ENCODE measurements at regions not wholly inside any gene's neighbourhood (a gene's known extent, or its start where the extent isn't known, plus 50 kb on each side); places are given as distances from the start of the nearest gene placed in this dataset.

GRCh38 chr17:71864755-71865154 is 256.1 kb upstream of the SOX9 start:
- CTCF ChIA-PET: no interaction called here
- H3K36me3 Mint-ChIP-seq (ENCODE audit: low read depth): no peaks in the 10 kb centered on the region
- intact Hi-C loops (cut with micrococcal nuclease): no loop called here
- POLR2A ChIA-PET: no interaction called here
- no peaks in the 10 kb centered on the region for H3K9me3 Mint-ChIP-seq
- H3K27me3 Mint-ChIP-seq: no peaks in the 10 kb centered on the region
- H3K4me3 Mint-ChIP-seq: no peak overlapping the region
- no peak for TF ChIP-seq CTCF (IDR thresholded peaks at IDR 0.05)
- DNase-seq (no peak), ATAC-seq (no peak)
- no peaks in the 10 kb centered on the region for H3K4me1 Mint-ChIP-seq (ENCODE audit: low read depth)
- no peak overlapping the region for H3K27ac Mint-ChIP-seq

- DNase-seq (no peak), ATAC-seq (no peak)
- H3K27ac Mint-ChIP-seq: no peak overlapping the region
- no peaks in the 10 kb centered on the region for H3K36me3 Mint-ChIP-seq (ENCODE audit: low read depth)
- ChIA-PET POLR2A (no interaction called here), CTCF (no interaction called here)
- no peaks in the 10 kb centered on the region for H3K4me1 Mint-ChIP-seq (ENCODE audit: low read depth)
- H3K27me3 Mint-ChIP-seq: no peaks in the 10 kb centered on the region
- TF ChIP-seq CTCF (IDR thresholded peaks at IDR 0.05): no peak
- H3K4me3 Mint-ChIP-seq: no peak overlapping the region
- intact Hi-C loops (cut with micrococcal nuclease): no loop called here
- no peaks in the 10 kb centered on the region for H3K9me3 Mint-ChIP-seq
Observed at GRCh38 chr17:71866095-71866494, 254.7 kb upstream of the SOX9 start.

- H3K4me1 Mint-ChIP-seq (ENCODE audit: low read depth): no peaks in the 10 kb centered on the region
- ChIA-PET POLR2A (no interaction called here), CTCF (no interaction called here)
- no peak for TF ChIP-seq CTCF (IDR thresholded peaks at IDR 0.05)
- DNase-seq (no peak), ATAC-seq (no peak)
- no peak overlapping the region for H3K27ac Mint-ChIP-seq
- H3K27me3 Mint-ChIP-seq: no peaks in the 10 kb centered on the region
- no peaks in the 10 kb centered on the region for H3K36me3 Mint-ChIP-seq (ENCODE audit: low read depth)
- H3K9me3 Mint-ChIP-seq: no peaks in the 10 kb centered on the region
- intact Hi-C loops (cut with micrococcal nuclease): no loop called here
- no peak overlapping the region for H3K4me3 Mint-ChIP-seq
Observed at GRCh38 chr17:71869293-71869692, 251.5 kb upstream of the SOX9 start.

- Mint-ChIP-seq H3K4me1 (ENCODE audit: low read depth) (no peaks in the 10 kb centered on the region), H3K9me3 (no peaks in the 10 kb centered on the region), H3K36me3 (ENCODE audit: low read depth) (no peaks in the 10 kb centered on the region), H3K27me3 (no peaks in the 10 kb centered on the region), H3K4me3 (no peak overlapping the region), H3K27ac (no peak overlapping the region)
- no peak for TF ChIP-seq CTCF (IDR thresholded peaks at IDR 0.05)
- ChIA-PET CTCF (no interaction called here), POLR2A (no interaction called here)
- ATAC-seq: no peak
- intact Hi-C loops (cut with micrococcal nuclease): no loop called here
- DNase-seq: no peak
Observed at GRCh38 chr17:71869841-71870545, 250.8 kb upstream of the SOX9 start.

GRCh38 chr17:71870546-71870862 is 250.3 kb upstream of the SOX9 start:
- Mint-ChIP-seq H3K36me3 (ENCODE audit: low read depth) (no peaks in the 10 kb centered on the region), H3K27ac (no peak overlapping the region), H3K4me1 (ENCODE audit: low read depth) (no peaks in the 10 kb centered on the region), H3K27me3 (no peaks in the 10 kb centered on the region), H3K9me3 (no peaks in the 10 kb centered on the region), H3K4me3 (no peak overlapping the region)
- TF ChIP-seq CTCF (IDR thresholded peaks at IDR 0.05): no peak
- ChIA-PET POLR2A (no interaction called here), CTCF (no interaction called here)
- intact Hi-C loops (cut with micrococcal nuclease): no loop called here
- no peak for DNase-seq
- ATAC-seq: no peak

Measured in activated CD8-positive, alpha-beta T cell treated with anti-CD3 and anti-CD28 coated beads for 36 hours (primary cell).